Cardiac fibroblast (primary cell): ENCODE measurements at regions not wholly inside any gene's neighbourhood (a gene's known extent, or its start where the extent isn't known, plus 50 kb on each side); places are given as distances from the start of the nearest gene placed in this dataset.

Experiments used
- DNase-seq, 2 donors: peaks; one replicate each; pipeline versions ENCODE4 v3.0.0 to v3.0.0-alpha.2; 2010; ENCODE audit warnings: low read depth in 2 of 2
- H3K4me3 ChIP-seq, 2 donors: replicated peaks in 1 of 2; 1 replicate in 1 of 2; 2 replicates in 1 of 2; pipeline ENCODE4 v1.5.1; 2011; ENCODE audit warnings: low read depth in 2 of 2, low read length in 2 of 2, mild to moderate bottlenecking in 2 of 2, moderate library complexity in 1 of 2
- TF ChIP-seq, protein P1 (sequence below): IDR thresholded peaks from one replicate; pipeline ENCODE4 v1.5.1; 2011; ENCODE audit warnings: low read depth, mild to moderate bottlenecking, low read length, inconsistent platforms

DNA sequence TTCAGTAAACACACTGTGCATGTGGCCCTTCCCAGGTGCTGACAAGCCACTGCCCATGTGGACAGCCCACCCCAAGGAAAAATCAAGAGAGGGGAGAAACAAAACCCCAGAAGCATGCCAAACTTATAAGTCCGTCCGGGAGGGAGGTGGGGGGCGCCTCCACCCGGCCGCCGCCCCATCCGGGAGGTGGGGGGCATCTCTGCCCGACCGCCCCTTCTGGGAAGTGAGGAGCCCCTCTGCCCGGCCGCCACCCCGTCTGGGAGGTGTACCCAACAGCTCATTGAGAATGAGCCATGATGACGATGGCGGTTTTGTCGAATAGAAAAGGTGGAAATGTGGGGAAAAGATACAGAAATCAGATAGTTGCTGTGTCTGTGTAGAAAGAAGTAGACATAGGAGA is 53.8 kb upstream of the C2CD4B start:
- no peak for DNase-seq
- TF ChIP-seq, protein P1, sequence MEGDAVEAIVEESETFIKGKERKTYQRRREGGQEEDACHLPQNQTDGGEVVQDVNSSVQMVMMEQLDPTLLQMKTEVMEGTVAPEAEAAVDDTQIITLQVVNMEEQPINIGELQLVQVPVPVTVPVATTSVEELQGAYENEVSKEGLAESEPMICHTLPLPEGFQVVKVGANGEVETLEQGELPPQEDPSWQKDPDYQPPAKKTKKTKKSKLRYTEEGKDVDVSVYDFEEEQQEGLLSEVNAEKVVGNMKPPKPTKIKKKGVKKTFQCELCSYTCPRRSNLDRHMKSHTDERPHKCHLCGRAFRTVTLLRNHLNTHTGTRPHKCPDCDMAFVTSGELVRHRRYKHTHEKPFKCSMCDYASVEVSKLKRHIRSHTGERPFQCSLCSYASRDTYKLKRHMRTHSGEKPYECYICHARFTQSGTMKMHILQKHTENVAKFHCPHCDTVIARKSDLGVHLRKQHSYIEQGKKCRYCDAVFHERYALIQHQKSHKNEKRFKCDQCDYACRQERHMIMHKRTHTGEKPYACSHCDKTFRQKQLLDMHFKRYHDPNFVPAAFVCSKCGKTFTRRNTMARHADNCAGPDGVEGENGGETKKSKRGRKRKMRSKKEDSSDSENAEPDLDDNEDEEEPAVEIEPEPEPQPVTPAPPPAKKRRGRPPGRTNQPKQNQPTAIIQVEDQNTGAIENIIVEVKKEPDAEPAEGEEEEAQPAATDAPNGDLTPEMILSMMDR = no peak
- H3K4me3 ChIP-seq = no peak overlapping the region

DNA sequence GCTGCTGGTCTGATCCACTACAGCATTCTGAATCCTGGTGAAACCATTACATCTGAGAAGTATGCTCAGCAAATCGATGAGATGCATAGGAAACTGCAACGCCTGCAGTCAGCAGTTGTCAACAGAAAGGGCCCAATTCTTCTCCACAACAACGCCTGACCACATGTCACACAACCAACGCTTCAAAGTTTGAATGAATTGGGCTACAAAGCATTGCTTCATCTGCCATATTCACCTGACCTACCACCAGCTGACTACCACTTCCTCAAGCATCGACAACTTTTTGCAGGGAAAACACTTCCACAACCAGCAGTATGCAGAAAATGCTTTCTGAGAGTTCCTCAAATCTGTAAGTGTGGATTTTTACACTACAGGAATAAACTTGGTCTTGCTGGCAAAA is 54.7 kb upstream of the C2CD4B start:
- TF ChIP-seq, protein P1 = no peak
- no peak overlapping the region for H3K4me3 ChIP-seq
- no peak for DNase-seq

DNA sequence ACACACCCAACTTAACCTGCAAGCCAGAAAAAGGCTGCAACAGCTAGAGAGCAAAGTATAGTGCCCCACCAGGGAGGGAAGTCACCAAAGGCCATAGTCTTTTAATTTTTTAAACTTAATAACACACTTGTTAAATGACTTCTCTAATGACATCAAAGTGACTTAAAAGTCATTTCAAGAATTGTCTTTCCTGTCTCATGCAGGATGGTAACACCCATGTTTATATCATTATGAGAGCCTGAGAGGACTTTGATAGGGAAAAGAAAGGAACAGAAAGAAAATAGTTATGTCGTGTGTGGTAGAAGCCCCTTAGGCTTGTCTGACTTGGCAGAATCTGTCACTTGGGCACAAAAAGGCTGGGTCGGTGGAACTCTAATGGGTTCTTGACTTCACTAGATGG is 57.9 kb upstream of the C2CD4B start:
- DNase-seq = no peak
- TF ChIP-seq, protein P1 = no peak
- H3K4me3 ChIP-seq = no peak overlapping the region

DNA sequence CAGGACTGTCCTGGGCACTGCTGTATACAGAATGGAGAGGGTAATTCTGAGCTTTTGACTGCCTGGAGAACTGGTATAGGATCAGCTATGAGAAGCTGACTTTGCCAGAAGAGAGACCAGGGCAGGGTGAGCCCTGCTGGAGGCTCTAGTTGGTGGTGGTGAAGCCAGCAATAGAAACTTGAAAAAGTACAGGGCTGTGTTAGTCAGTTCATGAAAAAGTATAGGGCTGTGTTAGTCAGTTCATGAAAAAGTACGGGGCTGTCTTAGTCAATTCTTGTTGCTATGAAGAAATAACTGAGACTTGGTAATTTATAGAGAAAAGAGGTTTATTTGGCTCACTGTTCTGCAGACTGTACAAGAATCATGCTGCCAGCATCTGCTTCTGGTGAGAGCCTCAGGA is 63.5 kb upstream of the C2CD4B start:
- H3K4me3 ChIP-seq = no peak overlapping the region

DNA sequence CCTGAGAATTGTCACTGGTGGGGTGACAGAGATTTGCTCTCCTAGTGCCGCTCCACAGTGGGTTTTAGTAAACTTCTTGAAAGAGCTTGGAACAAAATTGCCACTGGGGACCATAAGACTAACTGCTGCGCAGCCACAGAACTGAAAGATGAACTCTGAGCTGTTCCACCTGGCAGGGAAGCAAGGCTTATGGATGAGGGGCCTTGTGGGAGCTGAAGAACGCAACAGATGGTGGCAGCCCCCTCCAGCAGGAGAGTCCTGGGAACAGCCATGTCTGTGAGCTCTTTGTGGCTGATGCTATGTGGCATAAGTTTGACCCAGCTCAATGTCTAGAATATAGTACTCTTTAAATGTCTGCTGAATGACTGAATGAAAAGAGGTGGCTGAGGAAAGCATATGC is 66.8 kb upstream of the C2CD4B start:
- H3K4me3 ChIP-seq = no peak overlapping the region
- TF ChIP-seq, protein P1 = no peak
- DNase-seq = no peak

More for the DNA sequence above, 63.5 kb upstream of the C2CD4B start:
- TF ChIP-seq, protein P1 = no peak
- DNase-seq = no peak

GRCh38 chr15:62240121-62241096 is 75.3 kb upstream of the C2CD4B start:
- TF ChIP-seq, protein P1 = no peak
- H3K4me3 ChIP-seq = no peak overlapping the region
- no peak for DNase-seq
